ENCODE measurements at regions not wholly inside any gene's neighbourhood (a gene's known extent, or its start where the extent isn't known, plus 50 kb on each side); places are given as distances from the start of the nearest gene placed in this dataset.
"Not testable (repeated sequence)": the region's sequence is repeated elsewhere in the genome, so short reads cannot be mapped to it uniquely, and the experiment has no call there.

GRCh38 chr1:166395729-166396128, 228.9 kb upstream of the FAM78B start:
- TF ChIP-seq CTCF (IDR thresholded peaks at IDR 0.05; ENCODE audit: insufficient read depth, low read depth, low read length, missing control alignments): no peak
- H3K4me3 ChIP-seq (ENCODE audit: low read length): no peak overlapping the region
- no peak for DNase-seq (ENCODE audit: low read depth)

GRCh38 chr1:166409253-166410082, 242.7 kb upstream of the FAM78B start:
- not testable (repeated sequence) for H3K4me3 ChIP-seq (ENCODE audit: low read length); DNase-seq (ENCODE audit: low read depth)

GRCh38 chr1:166410083-166410385, 243.2 kb upstream of the FAM78B start:
- DNase-seq (ENCODE audit: low read depth): no peak
- TF ChIP-seq CTCF (IDR thresholded peaks at IDR 0.05; ENCODE audit: insufficient read depth, low read depth, low read length, missing control alignments): no peak
- no peak overlapping the region for H3K4me3 ChIP-seq (ENCODE audit: low read length)

- H3K4me3 ChIP-seq (ENCODE audit: low read length); DNase-seq (ENCODE audit: low read depth): not testable (repeated sequence)
Measured at GRCh38 chr1:166416831-166417230, 250.0 kb upstream of the FAM78B start.

- DNase-seq (ENCODE audit: low read depth): no peak
- H3K4me3 ChIP-seq (ENCODE audit: low read length): no peak overlapping the region
- no peak for TF ChIP-seq CTCF (IDR thresholded peaks at IDR 0.05; ENCODE audit: insufficient read depth, low read depth, low read length, missing control alignments)
Measured at GRCh38 chr1:166418344-166418933, 251.6 kb upstream of the FAM78B start.

- not testable (repeated sequence) for DNase-seq (ENCODE audit: low read depth); H3K4me3 ChIP-seq (ENCODE audit: low read length)
Measured at GRCh38 chr1:166422586-166422985, 255.8 kb upstream of the FAM78B start.

GRCh38 chr1:166432655-166433054, 265.9 kb upstream of the FAM78B start:
- no peak overlapping the region for H3K4me3 ChIP-seq (ENCODE audit: low read length)
- TF ChIP-seq CTCF (IDR thresholded peaks at IDR 0.05; ENCODE audit: insufficient read depth, low read depth, low read length, missing control alignments): no peak
- DNase-seq (ENCODE audit: low read depth): no peak

- not testable (repeated sequence) for H3K4me3 ChIP-seq (ENCODE audit: low read length)
- DNase-seq (ENCODE audit: low read depth): peak; percentile 40
- peak; percentile 8 for TF ChIP-seq CTCF (IDR thresholded peaks at IDR 0.05; ENCODE audit: insufficient read depth, low read depth, low read length, missing control alignments)
Measured at GRCh38 chr1:166433404-166434304, 266.9 kb upstream of the FAM78B start.

Measured in epithelial cell of esophagus (primary cell).